B cell (primary cell): ENCODE measurements at regions not wholly inside any gene's neighbourhood (a gene's known extent, or its start where the extent isn't known, plus 50 kb on each side); places are given as distances from the start of the nearest gene placed in this dataset.

Source experiments
- EZH2 ChIP-seq: IDR thresholded peaks from 2 replicates; pipeline ENCODE4 v1.6.1; 2012; ENCODE audit warnings: borderline replicate concordance, low read depth, mild to moderate bottlenecking, moderate library complexity, low read length; ENCODE audit not compliant: insufficient read depth, poor library complexity, severe bottlenecking
- TF ChIP-seq, protein P1 (sequence below): fragments of 200-600 bp; IDR thresholded peaks from one replicate; pipeline ENCODE4 v1.8.0; 2022; ENCODE audit warnings: antibody characterized with exemption, mild to moderate bottlenecking

GRCh38 chr12:124692443-124692842, 125.0 kb upstream of the NCOR2 start:
- TF ChIP-seq, protein P1, sequence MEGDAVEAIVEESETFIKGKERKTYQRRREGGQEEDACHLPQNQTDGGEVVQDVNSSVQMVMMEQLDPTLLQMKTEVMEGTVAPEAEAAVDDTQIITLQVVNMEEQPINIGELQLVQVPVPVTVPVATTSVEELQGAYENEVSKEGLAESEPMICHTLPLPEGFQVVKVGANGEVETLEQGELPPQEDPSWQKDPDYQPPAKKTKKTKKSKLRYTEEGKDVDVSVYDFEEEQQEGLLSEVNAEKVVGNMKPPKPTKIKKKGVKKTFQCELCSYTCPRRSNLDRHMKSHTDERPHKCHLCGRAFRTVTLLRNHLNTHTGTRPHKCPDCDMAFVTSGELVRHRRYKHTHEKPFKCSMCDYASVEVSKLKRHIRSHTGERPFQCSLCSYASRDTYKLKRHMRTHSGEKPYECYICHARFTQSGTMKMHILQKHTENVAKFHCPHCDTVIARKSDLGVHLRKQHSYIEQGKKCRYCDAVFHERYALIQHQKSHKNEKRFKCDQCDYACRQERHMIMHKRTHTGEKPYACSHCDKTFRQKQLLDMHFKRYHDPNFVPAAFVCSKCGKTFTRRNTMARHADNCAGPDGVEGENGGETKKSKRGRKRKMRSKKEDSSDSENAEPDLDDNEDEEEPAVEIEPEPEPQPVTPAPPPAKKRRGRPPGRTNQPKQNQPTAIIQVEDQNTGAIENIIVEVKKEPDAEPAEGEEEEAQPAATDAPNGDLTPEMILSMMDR, result no peak
- TF ChIP-seq EZH2, result no peak
